ENCODE measurements at regions not wholly inside any gene's neighbourhood (a gene's known extent, or its start where the extent isn't known, plus 50 kb on each side); places are given as distances from the start of the nearest gene placed in this dataset.

DNA sequence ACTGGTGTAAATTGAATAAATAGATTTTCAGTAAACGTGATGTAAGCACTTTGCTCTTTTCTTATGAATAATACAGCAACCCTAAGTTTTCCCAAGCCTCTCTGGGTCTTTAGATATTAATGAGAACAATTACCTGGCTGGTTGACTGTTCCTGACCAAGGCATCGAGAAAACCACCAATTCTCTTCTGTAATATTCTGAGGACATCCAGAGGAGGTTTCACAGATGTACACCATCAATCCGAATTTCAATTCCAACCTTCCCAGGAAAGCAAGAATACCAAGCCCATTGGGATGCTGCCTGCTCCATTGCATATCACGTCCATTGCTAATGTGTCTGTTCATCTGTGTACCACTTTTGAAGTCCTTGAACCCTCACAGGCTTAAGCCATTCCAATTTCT, 571.8 kb downstream of the NUP35 start:
- H3K27me3 ChIP-seq (ENCODE audit: control insufficient read depth, insufficient read depth, low read length) = no peaks in the 10 kb centered on the region
- no peak for DNase-seq
- FAIRE-seq = no peak
- H3K36me3 ChIP-seq (ENCODE audit: control insufficient read depth in 2 of 3, insufficient read depth in 3 of 3, low read length in 3 of 3) = no peaks in the 10 kb centered on the region
- intact Hi-C loops (cut with DNase I) = no loop called here
- no peak overlapping the region for H3K4me3 ChIP-seq (ENCODE audit: low read length in 3 of 3)
- H3K4me1 ChIP-seq (ENCODE audit: control insufficient read depth in 2 of 3, insufficient read depth in 2 of 3, low read depth in 1 of 3, low read length in 3 of 3) = no peaks in the 10 kb centered on the region
- H3K9ac ChIP-seq (ENCODE audit: low read length in 3 of 3) = no peak overlapping the region
- H3K27ac ChIP-seq (ENCODE audit: low read depth in 2 of 2, low read length in 2 of 2) = no peak overlapping the region
- TF ChIP-seq, protein P1, sequence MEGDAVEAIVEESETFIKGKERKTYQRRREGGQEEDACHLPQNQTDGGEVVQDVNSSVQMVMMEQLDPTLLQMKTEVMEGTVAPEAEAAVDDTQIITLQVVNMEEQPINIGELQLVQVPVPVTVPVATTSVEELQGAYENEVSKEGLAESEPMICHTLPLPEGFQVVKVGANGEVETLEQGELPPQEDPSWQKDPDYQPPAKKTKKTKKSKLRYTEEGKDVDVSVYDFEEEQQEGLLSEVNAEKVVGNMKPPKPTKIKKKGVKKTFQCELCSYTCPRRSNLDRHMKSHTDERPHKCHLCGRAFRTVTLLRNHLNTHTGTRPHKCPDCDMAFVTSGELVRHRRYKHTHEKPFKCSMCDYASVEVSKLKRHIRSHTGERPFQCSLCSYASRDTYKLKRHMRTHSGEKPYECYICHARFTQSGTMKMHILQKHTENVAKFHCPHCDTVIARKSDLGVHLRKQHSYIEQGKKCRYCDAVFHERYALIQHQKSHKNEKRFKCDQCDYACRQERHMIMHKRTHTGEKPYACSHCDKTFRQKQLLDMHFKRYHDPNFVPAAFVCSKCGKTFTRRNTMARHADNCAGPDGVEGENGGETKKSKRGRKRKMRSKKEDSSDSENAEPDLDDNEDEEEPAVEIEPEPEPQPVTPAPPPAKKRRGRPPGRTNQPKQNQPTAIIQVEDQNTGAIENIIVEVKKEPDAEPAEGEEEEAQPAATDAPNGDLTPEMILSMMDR (IDR thresholded peaks at IDR 0.05; ENCODE audit: borderline replicate concordance, extremely low read depth, insufficient read depth) = no peak
- peaks cover 0 to 5% (median 2%) of the 10 kb centered on the region in 3 donors for H3K9me3 ChIP-seq (ENCODE audit: control insufficient read depth in 2 of 3, insufficient read depth in 1 of 3, low read length in 3 of 3)

DNA sequence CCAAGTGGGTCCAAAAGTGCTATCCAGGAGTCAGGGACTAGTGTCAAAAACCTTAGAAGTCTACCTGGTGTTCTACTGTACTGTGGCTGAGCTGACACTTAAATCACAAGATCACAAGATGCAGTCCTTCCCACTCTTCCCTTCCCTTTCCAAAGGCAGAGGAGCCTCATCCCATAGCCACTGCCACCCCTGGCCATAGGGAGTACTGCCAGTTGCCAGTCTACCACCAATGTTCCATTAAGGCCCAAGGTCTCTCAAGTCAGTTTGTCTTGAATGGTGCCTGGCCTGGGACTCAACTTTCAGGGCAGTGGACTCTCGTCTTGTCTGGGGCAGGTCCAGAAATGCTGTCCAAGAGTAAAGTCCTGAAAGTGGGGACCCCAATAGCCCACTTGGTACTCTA, 585.6 kb downstream of the NUP35 start:
- no peaks in the 10 kb centered on the region for H3K27me3 ChIP-seq (ENCODE audit: control insufficient read depth, insufficient read depth, low read length)
- H3K9me3 ChIP-seq (ENCODE audit: control insufficient read depth in 2 of 3, insufficient read depth in 1 of 3, low read length in 3 of 3) = no peaks in the 10 kb centered on the region
- no peak overlapping the region for H3K4me3 ChIP-seq (ENCODE audit: low read length in 3 of 3)
- intact Hi-C loops (cut with DNase I) = no loop called here
- DNase-seq (no peak), FAIRE-seq (no peak)
- TF ChIP-seq, protein P1 (IDR thresholded peaks at IDR 0.05; ENCODE audit: borderline replicate concordance, extremely low read depth, insufficient read depth) = no peak
- no peaks in the 10 kb centered on the region for H3K36me3 ChIP-seq (ENCODE audit: control insufficient read depth in 2 of 3, insufficient read depth in 3 of 3, low read length in 3 of 3)
- no peak overlapping the region for H3K9ac ChIP-seq (ENCODE audit: low read length in 3 of 3)
- H3K4me1 ChIP-seq (ENCODE audit: control insufficient read depth in 2 of 3, insufficient read depth in 2 of 3, low read depth in 1 of 3, low read length in 3 of 3) = no peaks in the 10 kb centered on the region
- H3K27ac ChIP-seq (ENCODE audit: low read depth in 2 of 2, low read length in 2 of 2) = no peak overlapping the region

DNA sequence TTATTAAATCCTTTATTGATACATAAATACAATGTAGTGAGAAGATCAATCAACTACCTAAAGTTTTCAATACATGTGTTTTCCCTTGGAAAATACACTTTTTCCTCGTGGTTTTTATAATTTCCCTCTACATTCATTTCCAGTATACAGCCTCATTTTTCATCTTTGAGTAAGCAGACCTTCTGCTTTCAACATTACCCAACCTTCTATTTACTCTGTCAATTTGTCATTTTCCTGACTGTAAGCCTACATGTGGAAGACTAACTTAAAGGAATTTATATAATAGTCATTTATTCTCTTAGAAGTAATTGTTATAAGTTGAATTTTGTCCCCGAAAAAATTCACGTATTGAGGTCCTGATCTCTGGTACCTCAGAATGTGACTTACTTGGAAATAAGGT, 594.0 kb downstream of the NUP35 start:
- TF ChIP-seq, protein P1 (IDR thresholded peaks at IDR 0.05; ENCODE audit: borderline replicate concordance, extremely low read depth, insufficient read depth) = no peak
- Histone ChIP-seq H3K9me3 (ENCODE audit: control insufficient read depth in 2 of 3, insufficient read depth in 1 of 3, low read length in 3 of 3) (no peaks in the 10 kb centered on the region), H3K36me3 (ENCODE audit: control insufficient read depth in 2 of 3, insufficient read depth in 3 of 3, low read length in 3 of 3) (no peaks in the 10 kb centered on the region), H3K4me3 (ENCODE audit: low read length in 3 of 3) (no peak overlapping the region), H3K27ac (ENCODE audit: low read depth in 2 of 2, low read length in 2 of 2) (no peak overlapping the region), H3K4me1 (ENCODE audit: control insufficient read depth in 2 of 3, insufficient read depth in 2 of 3, low read depth in 1 of 3, low read length in 3 of 3) (no peaks in the 10 kb centered on the region), H3K27me3 (ENCODE audit: control insufficient read depth, insufficient read depth, low read length) (no peaks in the 10 kb centered on the region), H3K9ac (ENCODE audit: low read length in 3 of 3) (no peak overlapping the region)
- FAIRE-seq (no peak), DNase-seq (no peak)
- intact Hi-C loops (cut with DNase I) = no loop called here

DNA sequence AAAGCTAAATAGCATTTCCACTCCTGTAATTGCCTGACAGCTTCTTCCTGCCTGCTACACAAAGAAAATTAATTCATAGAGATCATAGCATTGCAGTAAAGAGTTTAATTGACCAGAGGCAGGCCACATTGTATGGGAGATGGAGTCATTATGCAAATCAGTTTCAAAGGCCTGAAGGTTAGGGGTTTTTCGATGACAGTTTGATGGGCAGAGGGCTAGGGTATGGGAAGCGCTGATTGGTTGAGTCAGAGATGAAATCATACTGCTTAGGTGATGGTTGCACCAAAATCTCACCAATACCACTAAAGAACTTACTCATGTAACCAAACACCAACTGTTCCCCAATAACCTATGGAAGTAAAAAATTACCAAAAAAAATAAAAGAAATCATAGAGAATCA, 599.0 kb downstream of the NUP35 start:
- TF ChIP-seq, protein P1 (IDR thresholded peaks at IDR 0.05; ENCODE audit: borderline replicate concordance, extremely low read depth, insufficient read depth) = no peak
- Histone ChIP-seq H3K4me1 (ENCODE audit: control insufficient read depth in 2 of 3, insufficient read depth in 2 of 3, low read depth in 1 of 3, low read length in 3 of 3) (no peaks in the 10 kb centered on the region), H3K36me3 (ENCODE audit: control insufficient read depth in 2 of 3, insufficient read depth in 3 of 3, low read length in 3 of 3) (no peaks in the 10 kb centered on the region), H3K9ac (ENCODE audit: low read length in 3 of 3) (no peak overlapping the region), H3K27me3 (ENCODE audit: control insufficient read depth, insufficient read depth, low read length) (no peaks in the 10 kb centered on the region), H3K9me3 (ENCODE audit: control insufficient read depth in 2 of 3, insufficient read depth in 1 of 3, low read length in 3 of 3) (no peaks in the 10 kb centered on the region), H3K27ac (ENCODE audit: low read depth in 2 of 2, low read length in 2 of 2) (no peak overlapping the region), H3K4me3 (ENCODE audit: low read length in 3 of 3) (no peak overlapping the region)
- FAIRE-seq = no peak
- intact Hi-C loops (cut with DNase I) = no loop called here
- no peak for DNase-seq
